GM12873 (cell line): ENCODE measurements at regions not wholly inside any gene's neighbourhood (a gene's known extent, or its start where the extent isn't known, plus 50 kb on each side); places are given as distances from the start of the nearest gene placed in this dataset.

Source experiments
- TF ChIP-seq, protein P1 (sequence below): IDR thresholded peaks from 2 replicates; pipeline ENCODE4 v1.5.1; 2012; ENCODE audit warnings: low read depth, mild to moderate bottlenecking, moderate library complexity, low read length, control low read depth; ENCODE audit not compliant: insufficient read depth; ENCODE audit errors: missing control alignments

- TF ChIP-seq, protein P1, sequence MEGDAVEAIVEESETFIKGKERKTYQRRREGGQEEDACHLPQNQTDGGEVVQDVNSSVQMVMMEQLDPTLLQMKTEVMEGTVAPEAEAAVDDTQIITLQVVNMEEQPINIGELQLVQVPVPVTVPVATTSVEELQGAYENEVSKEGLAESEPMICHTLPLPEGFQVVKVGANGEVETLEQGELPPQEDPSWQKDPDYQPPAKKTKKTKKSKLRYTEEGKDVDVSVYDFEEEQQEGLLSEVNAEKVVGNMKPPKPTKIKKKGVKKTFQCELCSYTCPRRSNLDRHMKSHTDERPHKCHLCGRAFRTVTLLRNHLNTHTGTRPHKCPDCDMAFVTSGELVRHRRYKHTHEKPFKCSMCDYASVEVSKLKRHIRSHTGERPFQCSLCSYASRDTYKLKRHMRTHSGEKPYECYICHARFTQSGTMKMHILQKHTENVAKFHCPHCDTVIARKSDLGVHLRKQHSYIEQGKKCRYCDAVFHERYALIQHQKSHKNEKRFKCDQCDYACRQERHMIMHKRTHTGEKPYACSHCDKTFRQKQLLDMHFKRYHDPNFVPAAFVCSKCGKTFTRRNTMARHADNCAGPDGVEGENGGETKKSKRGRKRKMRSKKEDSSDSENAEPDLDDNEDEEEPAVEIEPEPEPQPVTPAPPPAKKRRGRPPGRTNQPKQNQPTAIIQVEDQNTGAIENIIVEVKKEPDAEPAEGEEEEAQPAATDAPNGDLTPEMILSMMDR: no peak
These were observed 170.6 kb upstream of the CNTNAP4 start for GRCh38 chr16:76106647-76107046.

GRCh38 chr16:76108460-76108859 lies 168.7 kb upstream of the CNTNAP4 start:
- TF ChIP-seq, protein P1: no peak

DNA sequence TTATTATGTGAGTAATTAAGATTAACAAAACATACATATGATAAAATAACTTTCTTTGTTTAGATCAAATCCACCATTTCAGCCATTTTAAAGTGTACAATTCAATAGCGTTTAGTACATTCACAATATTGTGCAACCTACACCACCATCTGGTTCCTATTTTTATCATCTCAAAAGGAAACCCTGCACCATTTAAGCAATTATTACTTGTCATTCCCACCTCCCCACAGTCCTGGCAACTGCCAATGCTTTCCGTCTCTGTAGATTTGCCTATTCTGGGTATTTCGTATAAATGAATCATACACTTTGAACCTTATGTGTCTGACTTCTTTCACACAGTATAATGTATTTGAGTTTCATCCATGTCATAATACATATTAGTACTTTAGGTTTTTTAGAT lies 162.5 kb upstream of the CNTNAP4 start:
- TF ChIP-seq, protein P1: no peak

- TF ChIP-seq, protein P1: no peak
These were observed 158.9 kb upstream of the CNTNAP4 start for GRCh38 chr16:76118344-76118743.

- TF ChIP-seq, protein P1: no peak
These were observed 155.6 kb upstream of the CNTNAP4 start for GRCh38 chr16:76121636-76122035.

DNA sequence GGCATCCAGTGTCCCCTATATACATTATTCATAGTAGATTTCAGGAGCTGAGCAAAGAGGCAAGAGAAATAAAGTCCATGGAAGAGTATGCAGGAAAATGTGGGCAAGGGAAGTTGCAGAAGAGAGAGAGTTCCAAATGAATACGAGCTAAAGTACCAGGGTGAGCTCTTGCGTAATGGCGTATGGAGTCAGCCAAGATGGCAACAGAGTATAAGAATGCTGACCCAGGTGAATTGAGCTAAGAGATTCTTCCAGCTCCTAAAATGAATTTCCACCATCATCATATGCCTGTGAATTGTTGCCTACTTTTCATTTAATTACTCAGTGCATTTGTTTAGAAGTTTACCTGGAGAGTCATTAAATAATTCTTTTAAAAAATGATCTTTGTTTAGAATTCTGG lies 153.2 kb upstream of the CNTNAP4 start:
- TF ChIP-seq, protein P1: no peak

GRCh38 chr16:76125871-76126270 lies 151.3 kb upstream of the CNTNAP4 start:
- TF ChIP-seq, protein P1: no peak
